Prostate gland (tissue), 2 donors: ENCODE measurements at regions not wholly inside any gene's neighbourhood (a gene's known extent, or its start where the extent isn't known, plus 50 kb on each side); places are given as distances from the start of the nearest gene placed in this dataset.

Experiments used
- DNase-seq: peaks from one replicate; pipeline ENCODE4 v3.0.0-alpha.2; 2019; ENCODE audit warnings: low spot score
- H3K27ac ChIP-seq, 2 donors: fragments of 200-600 bp; sonication (generic); 2 replicates each; pipeline ENCODE4 v1.5.1; 2017 to 2019
- H3K27me3 ChIP-seq: fragments of 200-600 bp; sonication (generic); replicated peaks from 2 replicates; pipeline ENCODE4 v1.5.1; 2019; ENCODE audit not compliant: insufficient read depth
- H3K36me3 ChIP-seq, 2 donors: fragments of 200-600 bp; sonication (generic); 1 replicate in 1 of 2; 2 replicates in 1 of 2; pipeline versions ENCODE4 v1.5.1 to v1.8.1; 2017 to 2019
- H3K4me1 ChIP-seq: fragments of 200-600 bp; sonication (generic); replicated peaks from 2 replicates; pipeline ENCODE4 v1.5.1; 2019
- H3K4me3 ChIP-seq, 2 donors: fragments of 200-600 bp; sonication (generic); 2 replicates each; pipeline ENCODE4 v1.5.1; 2017 to 2019
- H3K9me3 ChIP-seq: fragments of 200-600 bp; sonication (generic); 2 replicates; pipeline ENCODE4 v1.5.1; 2017
- CTCF ChIP-seq, 4 experiments: fragments of 200-600 bp in 2 of 4; fragments of 450-650 bp in 2 of 4; sonication (generic) in 2 of 4; IDR thresholded peaks; 1 replicate in 3 of 4; 2 replicates in 1 of 4; pipeline ENCODE4 v1.5.1; 2016 to 2019; ENCODE audit warnings: antibody characterized with exemption in 4 of 4, mild to moderate bottlenecking in 2 of 4, moderate library complexity in 2 of 4
- POLR2A ChIP-seq: fragments of 450-650 bp; IDR thresholded peaks from one replicate; pipeline ENCODE4 v1.6.1; 2016; ENCODE audit warnings: antibody characterized with exemption, mild to moderate bottlenecking
- POLR2AphosphoS5 ChIP-seq: sonication (generic); formaldehyde crosslinking; IDR thresholded peaks from one replicate; pipeline ENCODE4 v1.6.1; 2017; ENCODE audit warnings: antibody characterized with exemption
- WGBS: methylation state at CpG from one replicate; pipeline ENCODE4 v1.1.5; 2018; 5-methylcytosine and 5-hydroxymethylcytosine counted together
- intact Hi-C: fragments of 100-400 bp; cut with DNase I; formaldehyde crosslinking; loops from one replicate; pipeline ENCODE4 v1.14.2; 2022

GRCh38 chr10:81306971-81307782 lies 567.8 kb upstream of the NRG3 start:
- Histone ChIP-seq H3K4me1 (no peaks in the 10 kb centered on the region), H3K4me3 (no peak overlapping the region), H3K27me3 (no peaks in the 10 kb centered on the region), H3K27ac (no peak overlapping the region), H3K9me3 (no peaks in the 10 kb centered on the region), H3K36me3 (no peaks in the 10 kb centered on the region)
- DNase-seq, result no peak
- TF ChIP-seq POLR2A, result no peak
- no peak for TF ChIP-seq POLR2AphosphoS5
- TF ChIP-seq CTCF (IDR thresholded peaks at IDR 0.05), result no peak
- intact Hi-C loops, result no loop called here
- 57% methylated on average over 4 of the region's 4 CpGs for WGBS

- TF ChIP-seq CTCF (IDR thresholded peaks at IDR 0.05), result no peak
- TF ChIP-seq POLR2A, result no peak
- no peak for TF ChIP-seq POLR2AphosphoS5
- WGBS, result 95% methylated on average over 23 of the region's 38 CpGs
Observed at GRCh38 chr10:81309041-81309552, 565.9 kb upstream of the NRG3 start.

GRCh38 chr10:81314471-81314870 lies 560.5 kb upstream of the NRG3 start:
- no peak overlapping the region for H3K4me3 ChIP-seq
- no peaks in the 10 kb centered on the region for H3K36me3 ChIP-seq
- TF ChIP-seq CTCF (IDR thresholded peaks at IDR 0.05) (no peak), POLR2AphosphoS5 (no peak), POLR2A (no peak)
- H3K4me1 ChIP-seq, result no peaks in the 10 kb centered on the region
- no peaks in the 10 kb centered on the region for H3K9me3 ChIP-seq
- no peaks in the 10 kb centered on the region for H3K27me3 ChIP-seq
- DNase-seq, result no peak
- H3K27ac ChIP-seq, result no peak overlapping the region
- 35% methylated on average over 2 of the region's 2 CpGs for WGBS
- intact Hi-C loops, result no loop called here

More at GRCh38 chr10:81309041-81309552, 565.9 kb upstream of the NRG3 start:
- no peak overlapping the region for H3K27ac ChIP-seq
- intact Hi-C loops, result no loop called here
- DNase-seq, result no peak
- no peaks in the 10 kb centered on the region for H3K27me3 ChIP-seq
- no peaks in the 10 kb centered on the region for H3K9me3 ChIP-seq
- no peaks in the 10 kb centered on the region for H3K4me1 ChIP-seq
- H3K36me3 ChIP-seq, result no peaks in the 10 kb centered on the region
- H3K4me3 ChIP-seq, result no peak overlapping the region

- DNase-seq, result no peak
- no peak overlapping the region for H3K4me3 ChIP-seq
- no peaks in the 10 kb centered on the region for H3K9me3 ChIP-seq
- H3K4me1 ChIP-seq, result no peaks in the 10 kb centered on the region
- no peak overlapping the region for H3K27ac ChIP-seq
- no peaks in the 10 kb centered on the region for H3K36me3 ChIP-seq
- 81% methylated on average over 3 of the region's 3 CpGs for WGBS
- TF ChIP-seq CTCF (IDR thresholded peaks at IDR 0.05) (no peak), POLR2AphosphoS5 (no peak), POLR2A (no peak)
- no peaks in the 10 kb centered on the region for H3K27me3 ChIP-seq
- intact Hi-C loops, result no loop called here
Observed at GRCh38 chr10:81315026-81315425, 560.0 kb upstream of the NRG3 start.

- 81% methylated on average over 1 of the region's 1 CpG for WGBS
- no peak for TF ChIP-seq CTCF (IDR thresholded peaks at IDR 0.05)
- TF ChIP-seq POLR2AphosphoS5, result no peak
- no peak for TF ChIP-seq POLR2A
Observed at GRCh38 chr10:81348003-81348402, 527.0 kb upstream of the NRG3 start.

More at GRCh38 chr10:81348003-81348402, 527.0 kb upstream of the NRG3 start:
- Histone ChIP-seq H3K27ac (no peak overlapping the region), H3K9me3 (no peaks in the 10 kb centered on the region), H3K4me1 (no peaks in the 10 kb centered on the region), H3K4me3 (no peak overlapping the region), H3K27me3 (no peaks in the 10 kb centered on the region), H3K36me3 (no peaks in the 10 kb centered on the region)
- no peak for DNase-seq
- intact Hi-C loops, result no loop called here
